GM18526 (cell line): ENCODE measurements at regions not wholly inside any gene's neighbourhood (a gene's known extent, or its start where the extent isn't known, plus 50 kb on each side); places are given as distances from the start of the nearest gene placed in this dataset.

Experiments used
- POLR2A ChIP-seq: IDR thresholded peaks from 3 replicates; pipeline ENCODE4 v1.6.1; 2011; ENCODE audit not compliant: insufficient read length; ENCODE audit errors: extremely low read depth

GRCh38 chrX:65331371-65331770 lies 203.2 kb downstream of the LAS1L start:
- TF ChIP-seq POLR2A, result no peak

DNA sequence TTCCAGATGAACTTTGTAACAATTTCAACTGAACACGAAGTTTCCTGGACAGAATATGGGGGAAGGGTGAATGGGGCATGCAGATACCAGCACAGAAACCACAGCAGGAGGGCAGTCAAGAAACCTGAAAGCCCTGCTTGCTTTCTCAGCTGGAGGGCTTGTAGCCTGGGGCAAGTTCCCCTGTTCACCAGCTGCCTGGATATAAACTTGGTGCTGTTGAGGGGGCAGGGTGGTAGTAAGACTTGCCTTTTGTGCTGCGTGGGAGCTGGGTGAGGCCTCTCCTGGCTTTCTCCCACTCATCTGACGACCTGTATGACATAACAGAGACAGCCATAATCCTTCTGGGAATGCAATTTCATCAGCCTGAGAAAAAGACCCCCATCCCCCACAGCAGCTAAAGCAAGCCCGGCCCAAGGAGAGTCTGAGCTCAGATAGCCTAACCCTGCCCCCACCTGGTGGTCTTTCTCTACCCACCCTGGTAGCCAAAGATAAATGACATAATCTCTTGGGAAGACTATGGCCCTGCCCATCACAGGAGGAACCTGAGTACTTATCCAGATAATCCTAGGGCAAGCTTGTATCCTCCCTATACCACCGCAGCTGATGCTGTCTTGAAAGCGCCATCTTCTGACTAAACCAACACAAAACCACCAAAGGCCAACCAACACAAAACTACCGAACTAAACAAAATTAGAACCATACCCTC lies 234.3 kb downstream of the LAS1L start:
- no peak for TF ChIP-seq POLR2A

- no peak for TF ChIP-seq POLR2A
These were observed 261.4 kb downstream of the LAS1L start for GRCh38 chrX:65273152-65273551.

DNA sequence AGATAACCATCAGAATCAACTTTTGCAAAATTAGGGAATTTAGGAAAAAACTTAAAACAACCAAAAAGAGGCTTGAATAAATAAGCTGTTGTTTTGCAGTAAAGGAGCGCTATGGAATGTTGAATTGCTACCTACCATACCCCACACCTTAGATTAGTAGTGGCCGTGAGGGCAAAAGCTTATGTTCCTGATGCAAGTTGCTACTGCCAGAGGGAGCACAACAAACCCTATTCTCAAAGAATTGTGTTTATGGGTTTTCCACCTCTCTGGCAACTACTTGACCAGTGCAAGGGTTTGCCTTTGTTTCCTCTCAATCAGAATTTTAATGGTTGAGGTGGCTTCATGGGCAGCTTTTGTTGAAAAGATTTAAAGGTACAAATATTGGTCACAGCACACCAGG lies 268.1 kb downstream of the LAS1L start:
- no peak for TF ChIP-seq POLR2A

- no peak for TF ChIP-seq POLR2A
These were observed 277.6 kb upstream of the ZC4H2 start for GRCh38 chrX:65253817-65254216.

GRCh38 chrX:65241059-65241721 lies 264.9 kb upstream of the ZC4H2 start:
- TF ChIP-seq POLR2A, result no peak

GRCh38 chrX:65203545-65203944 lies 227.3 kb upstream of the ZC4H2 start:
- TF ChIP-seq POLR2A, result no peak

DNA sequence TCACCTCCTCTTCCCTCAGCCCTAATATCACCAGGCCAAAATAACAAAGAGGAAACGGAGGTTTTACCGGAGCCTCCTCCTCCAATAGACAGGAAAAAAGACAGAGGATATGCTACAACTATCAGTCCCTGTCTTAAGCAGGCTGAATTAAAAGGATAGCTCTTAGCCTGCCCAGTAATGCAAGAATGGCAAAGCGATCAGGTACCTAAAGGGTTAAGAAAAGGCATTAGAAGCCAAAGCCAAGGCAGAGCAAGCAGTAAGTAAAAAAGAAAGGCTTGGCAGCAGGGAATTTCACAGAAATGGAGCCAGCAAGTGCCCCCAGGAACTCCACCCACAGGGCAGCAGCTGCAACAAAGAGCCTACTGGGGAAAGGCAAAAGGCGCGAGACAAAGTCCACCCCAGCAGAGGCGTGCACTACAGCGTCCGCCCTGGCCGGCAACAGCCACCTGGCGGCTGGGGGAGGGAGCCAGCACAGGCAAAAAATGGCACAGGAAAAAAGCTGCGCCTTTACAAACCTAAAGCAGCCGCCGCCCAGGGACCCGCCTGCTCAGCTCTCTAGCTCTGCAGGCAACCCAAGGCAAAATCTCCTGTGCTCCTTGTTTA lies 220.6 kb upstream of the ZC4H2 start:
- no peak for TF ChIP-seq POLR2A

DNA sequence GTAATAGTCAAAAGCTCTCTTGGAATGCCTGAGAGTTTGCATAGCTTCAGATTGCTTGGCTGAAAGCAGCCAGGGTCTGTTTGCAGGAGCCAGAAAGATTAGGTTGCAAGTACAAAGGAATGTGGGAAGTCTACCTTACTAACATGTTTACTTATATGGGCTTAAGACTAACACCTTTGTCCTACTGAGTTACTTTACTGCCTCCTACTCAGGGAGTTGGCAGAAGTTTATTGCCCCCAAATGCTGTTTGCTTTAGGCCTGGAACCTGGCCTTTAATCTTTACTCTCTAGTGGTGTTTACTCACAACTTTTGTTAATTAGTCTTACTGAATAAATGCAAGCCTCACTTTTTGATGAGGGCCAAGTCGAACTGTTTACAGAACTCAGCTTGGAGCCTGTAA lies 219.4 kb upstream of the ZC4H2 start:
- no peak for TF ChIP-seq POLR2A

- no peak for TF ChIP-seq POLR2A
These were observed 218.3 kb upstream of the ZC4H2 start for GRCh38 chrX:65194547-65194946.

- no peak for TF ChIP-seq POLR2A
These were observed 172.0 kb upstream of the ZC4H2 start for GRCh38 chrX:65148232-65148631.

DNA sequence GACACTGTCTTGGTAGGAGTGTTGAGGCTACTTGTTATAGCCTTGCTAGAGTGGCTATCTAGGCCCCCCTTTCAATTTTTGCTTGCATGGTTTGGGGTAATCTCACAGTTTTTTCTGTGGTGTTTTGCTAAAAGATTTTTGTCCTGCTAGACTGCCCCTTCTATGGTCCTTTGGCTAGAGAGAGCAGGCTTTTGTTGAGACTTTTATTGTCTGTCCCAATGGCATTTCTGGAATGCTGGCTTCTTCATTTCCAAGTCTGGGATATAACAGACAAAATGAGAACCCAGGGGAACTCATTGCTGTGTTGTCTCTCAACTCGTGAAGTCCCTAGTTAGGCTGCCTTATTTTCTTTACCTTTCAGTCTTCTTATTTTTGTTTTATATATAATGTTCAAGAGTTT lies 160.2 kb upstream of the ZC4H2 start:
- no peak for TF ChIP-seq POLR2A

- TF ChIP-seq POLR2A, result no peak
These were observed 151.6 kb upstream of the ZC4H2 start for GRCh38 chrX:65127842-65128241.

- TF ChIP-seq POLR2A, result no peak
These were observed 122.6 kb upstream of the ZC4H2 start for GRCh38 chrX:65098851-65099250.

- no peak for TF ChIP-seq POLR2A
These were observed 117.4 kb upstream of the ZC4H2 start for GRCh38 chrX:65093658-65094057.

DNA sequence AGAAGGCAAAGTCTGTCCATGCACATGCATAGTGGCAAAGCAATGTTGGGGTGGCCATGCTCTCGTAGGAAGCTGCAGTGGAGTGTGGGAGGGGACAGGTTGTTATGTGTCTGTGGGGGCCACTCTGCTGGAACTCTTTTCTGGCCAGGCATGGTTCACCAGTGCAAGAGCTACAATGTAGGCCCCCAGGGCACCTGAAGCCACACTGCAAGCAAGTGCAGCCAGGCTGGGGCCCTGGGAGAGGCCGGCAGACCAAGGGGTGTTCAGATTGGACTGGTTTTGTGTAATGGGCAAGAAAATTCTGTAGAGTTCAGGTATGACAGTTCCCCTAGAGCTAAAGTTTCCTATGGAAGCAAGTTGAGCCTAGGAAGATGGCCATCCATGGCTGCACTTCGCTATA lies 97.0 kb upstream of the ZC4H2 start:
- no peak for TF ChIP-seq POLR2A
